ENCODE measurements at regions not wholly inside any gene's neighbourhood (a gene's known extent, or its start where the extent isn't known, plus 50 kb on each side); places are given as distances from the start of the nearest gene placed in this dataset.

DNA sequence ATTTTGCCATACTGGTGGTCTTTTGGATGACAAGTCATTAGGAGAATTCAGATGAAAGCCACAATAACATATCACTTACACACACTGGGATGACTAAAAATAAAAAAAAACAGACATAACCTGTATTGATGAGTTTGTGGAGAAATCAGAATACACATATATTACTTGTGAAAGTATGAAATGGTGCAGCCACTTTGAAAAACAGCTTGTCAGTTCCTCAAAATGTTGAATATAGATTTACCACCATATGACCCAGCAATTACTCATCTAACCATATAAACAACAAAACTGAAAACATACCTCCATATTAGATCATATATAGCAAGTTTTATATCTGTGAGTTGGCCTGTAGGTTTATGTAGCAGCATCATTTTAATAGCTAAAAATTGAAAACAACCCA lies 608.7 kb downstream of the TLL1 start:
- no peak for TF ChIP-seq YY1 (IDR thresholded peaks at IDR 0.05)
- TF ChIP-seq, protein P1, sequence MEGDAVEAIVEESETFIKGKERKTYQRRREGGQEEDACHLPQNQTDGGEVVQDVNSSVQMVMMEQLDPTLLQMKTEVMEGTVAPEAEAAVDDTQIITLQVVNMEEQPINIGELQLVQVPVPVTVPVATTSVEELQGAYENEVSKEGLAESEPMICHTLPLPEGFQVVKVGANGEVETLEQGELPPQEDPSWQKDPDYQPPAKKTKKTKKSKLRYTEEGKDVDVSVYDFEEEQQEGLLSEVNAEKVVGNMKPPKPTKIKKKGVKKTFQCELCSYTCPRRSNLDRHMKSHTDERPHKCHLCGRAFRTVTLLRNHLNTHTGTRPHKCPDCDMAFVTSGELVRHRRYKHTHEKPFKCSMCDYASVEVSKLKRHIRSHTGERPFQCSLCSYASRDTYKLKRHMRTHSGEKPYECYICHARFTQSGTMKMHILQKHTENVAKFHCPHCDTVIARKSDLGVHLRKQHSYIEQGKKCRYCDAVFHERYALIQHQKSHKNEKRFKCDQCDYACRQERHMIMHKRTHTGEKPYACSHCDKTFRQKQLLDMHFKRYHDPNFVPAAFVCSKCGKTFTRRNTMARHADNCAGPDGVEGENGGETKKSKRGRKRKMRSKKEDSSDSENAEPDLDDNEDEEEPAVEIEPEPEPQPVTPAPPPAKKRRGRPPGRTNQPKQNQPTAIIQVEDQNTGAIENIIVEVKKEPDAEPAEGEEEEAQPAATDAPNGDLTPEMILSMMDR (IDR thresholded peaks at IDR 0.05; ENCODE audit: low read depth, low read length, missing input control) = no peak
- TF ChIP-seq SP1 (IDR thresholded peaks at IDR 0.05) = no peak

All from liver (tissue), 3 donors.